ENCODE measurements at regions not wholly inside any gene's neighbourhood (a gene's known extent, or its start where the extent isn't known, plus 50 kb on each side); places are given as distances from the start of the nearest gene placed in this dataset.
"Not testable (repeated sequence)": the region's sequence is repeated elsewhere in the genome, so short reads cannot be mapped to it uniquely, and the experiment has no call there.

DNA sequence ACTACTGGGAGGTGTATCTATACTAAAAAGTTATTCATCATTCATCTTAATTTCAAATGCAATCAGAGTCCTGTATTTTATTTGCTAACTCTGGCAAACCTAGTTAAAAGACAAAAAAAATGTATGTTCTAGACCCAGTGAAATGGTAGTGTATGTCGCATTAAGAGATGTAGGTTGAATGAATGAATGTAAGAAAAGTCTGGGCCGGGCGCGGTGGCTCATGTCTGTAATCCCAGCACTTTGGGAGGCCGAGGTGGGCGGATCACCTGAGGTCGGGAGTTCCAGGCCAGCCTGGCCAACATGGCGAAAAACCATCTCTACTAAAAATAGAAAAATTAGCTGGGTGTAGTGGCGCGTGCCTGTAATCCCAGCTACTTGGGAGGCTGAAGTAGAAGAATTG, 214.7 kb upstream of the ZNF217 start:
- TF ChIP-seq, protein P1, sequence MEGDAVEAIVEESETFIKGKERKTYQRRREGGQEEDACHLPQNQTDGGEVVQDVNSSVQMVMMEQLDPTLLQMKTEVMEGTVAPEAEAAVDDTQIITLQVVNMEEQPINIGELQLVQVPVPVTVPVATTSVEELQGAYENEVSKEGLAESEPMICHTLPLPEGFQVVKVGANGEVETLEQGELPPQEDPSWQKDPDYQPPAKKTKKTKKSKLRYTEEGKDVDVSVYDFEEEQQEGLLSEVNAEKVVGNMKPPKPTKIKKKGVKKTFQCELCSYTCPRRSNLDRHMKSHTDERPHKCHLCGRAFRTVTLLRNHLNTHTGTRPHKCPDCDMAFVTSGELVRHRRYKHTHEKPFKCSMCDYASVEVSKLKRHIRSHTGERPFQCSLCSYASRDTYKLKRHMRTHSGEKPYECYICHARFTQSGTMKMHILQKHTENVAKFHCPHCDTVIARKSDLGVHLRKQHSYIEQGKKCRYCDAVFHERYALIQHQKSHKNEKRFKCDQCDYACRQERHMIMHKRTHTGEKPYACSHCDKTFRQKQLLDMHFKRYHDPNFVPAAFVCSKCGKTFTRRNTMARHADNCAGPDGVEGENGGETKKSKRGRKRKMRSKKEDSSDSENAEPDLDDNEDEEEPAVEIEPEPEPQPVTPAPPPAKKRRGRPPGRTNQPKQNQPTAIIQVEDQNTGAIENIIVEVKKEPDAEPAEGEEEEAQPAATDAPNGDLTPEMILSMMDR (IDR thresholded peaks at IDR 0.05), result not testable (repeated sequence)
- TF ChIP-seq POLR2AphosphoS5, POLR2A (IDR thresholded peaks at IDR 0.05): not testable (repeated sequence)

Measured in breast epithelium (tissue), 3 donors.